GM12865 (cell line): ENCODE measurements at regions not wholly inside any gene's neighbourhood (a gene's known extent, or its start where the extent isn't known, plus 50 kb on each side); places are given as distances from the start of the nearest gene placed in this dataset.

Experiments used
- DNase-seq: peaks from one replicate; pipeline ENCODE4 v3.0.0; 2010; ENCODE audit warnings: low read depth
- H3K4me3 ChIP-seq: 2 replicates; pipeline ENCODE4 v1.5.1; 2011; ENCODE audit warnings: mild to moderate bottlenecking, low read depth, low read length, control low read depth
- CTCF ChIP-seq: IDR thresholded peaks from 2 replicates; pipeline ENCODE4 v1.5.1; 2011; ENCODE audit warnings: low read length, control low read depth, low read depth, inconsistent platforms; ENCODE audit not compliant: insufficient read depth; ENCODE audit errors: missing control alignments

- TF ChIP-seq CTCF, result no peak
- DNase-seq, result no peak
- H3K4me3 ChIP-seq, result no peak overlapping the region
Observed at GRCh38 chr3:56854856-56855611, 53.3 kb upstream of the ARHGEF3 start.

GRCh38 chr3:56851966-56852884, 50.5 kb upstream of the ARHGEF3 start:
- no peak for TF ChIP-seq CTCF
- no peak for DNase-seq
- H3K4me3 ChIP-seq, result no peak overlapping the region
